ENCODE measurements at regions not wholly inside any gene's neighbourhood (a gene's known extent, or its start where the extent isn't known, plus 50 kb on each side); places are given as distances from the start of the nearest gene placed in this dataset.

DNA sequence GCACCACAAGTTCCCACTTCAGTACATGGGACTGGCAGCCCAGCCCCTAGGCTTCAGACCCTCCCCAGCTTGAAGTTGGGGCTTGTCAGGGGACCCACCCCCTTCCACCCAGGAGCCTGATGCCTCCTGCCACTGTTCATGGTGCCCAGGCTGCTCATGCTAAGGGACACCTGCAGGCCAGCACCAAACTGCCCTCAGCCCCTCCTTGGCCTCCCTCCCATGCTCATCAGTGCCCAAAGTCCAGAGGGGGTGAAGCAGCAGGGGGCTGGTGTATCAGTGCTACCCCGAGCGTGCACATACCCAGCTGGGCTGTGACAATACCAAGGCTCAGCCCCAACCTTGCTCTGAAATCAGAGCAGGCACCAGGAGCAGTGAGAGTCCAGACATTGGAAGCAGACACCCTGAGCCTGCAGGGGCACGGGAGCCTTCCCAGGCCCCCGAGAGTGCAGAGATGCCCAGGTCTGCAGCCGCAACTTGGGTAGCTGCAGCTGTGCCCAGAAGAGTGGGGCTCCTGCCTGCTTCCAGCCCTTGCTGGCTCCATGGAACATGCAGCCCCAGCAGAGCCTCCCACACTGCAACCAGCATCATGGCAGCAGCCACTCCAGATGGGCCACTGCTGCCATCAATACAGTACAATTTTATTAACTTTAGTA is 79.0 kb downstream of the MTERF1 start:
- TF ChIP-seq, protein P1, sequence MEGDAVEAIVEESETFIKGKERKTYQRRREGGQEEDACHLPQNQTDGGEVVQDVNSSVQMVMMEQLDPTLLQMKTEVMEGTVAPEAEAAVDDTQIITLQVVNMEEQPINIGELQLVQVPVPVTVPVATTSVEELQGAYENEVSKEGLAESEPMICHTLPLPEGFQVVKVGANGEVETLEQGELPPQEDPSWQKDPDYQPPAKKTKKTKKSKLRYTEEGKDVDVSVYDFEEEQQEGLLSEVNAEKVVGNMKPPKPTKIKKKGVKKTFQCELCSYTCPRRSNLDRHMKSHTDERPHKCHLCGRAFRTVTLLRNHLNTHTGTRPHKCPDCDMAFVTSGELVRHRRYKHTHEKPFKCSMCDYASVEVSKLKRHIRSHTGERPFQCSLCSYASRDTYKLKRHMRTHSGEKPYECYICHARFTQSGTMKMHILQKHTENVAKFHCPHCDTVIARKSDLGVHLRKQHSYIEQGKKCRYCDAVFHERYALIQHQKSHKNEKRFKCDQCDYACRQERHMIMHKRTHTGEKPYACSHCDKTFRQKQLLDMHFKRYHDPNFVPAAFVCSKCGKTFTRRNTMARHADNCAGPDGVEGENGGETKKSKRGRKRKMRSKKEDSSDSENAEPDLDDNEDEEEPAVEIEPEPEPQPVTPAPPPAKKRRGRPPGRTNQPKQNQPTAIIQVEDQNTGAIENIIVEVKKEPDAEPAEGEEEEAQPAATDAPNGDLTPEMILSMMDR (conservative IDR thresholded peaks at IDR 0.05; ENCODE audit: low read depth, low read length) = no peak
- no peak for TF ChIP-seq EZH2 (IDR thresholded peaks at IDR 0.05; ENCODE audit: low read length, unreplicated experiment)
